HG02798 (cell line): ENCODE measurements at regions not wholly inside any gene's neighbourhood (a gene's known extent, or its start where the extent isn't known, plus 50 kb on each side); places are given as distances from the start of the nearest gene placed in this dataset.

ENCODE experiments used
- ATAC-seq: cut with Tn5 transposase; IDR thresholded peaks from one replicate; pipeline ENCODE4 v1.9.1; 2021; ENCODE audit warnings: mild to moderate bottlenecking; ENCODE audit not compliant: unreplicated experiment, poor library complexity

- no peak for ATAC-seq
These were observed 356.3 kb upstream of the TNRC6C start for GRCh38 chr17:77602062-77602746.

GRCh38 chr17:77602883-77603640 is 355.4 kb upstream of the TNRC6C start:
- no peak for ATAC-seq

- no peak for ATAC-seq
These were observed 354.1 kb upstream of the TNRC6C start for GRCh38 chr17:77604301-77604972.

GRCh38 chr17:77604973-77605313 is 353.6 kb upstream of the TNRC6C start:
- ATAC-seq, result no peak

- ATAC-seq, result no peak
These were observed 352.2 kb upstream of the TNRC6C start for GRCh38 chr17:77606146-77606864.

- no peak for ATAC-seq
These were observed 351.7 kb upstream of the TNRC6C start for GRCh38 chr17:77606865-77607210.

- no peak for ATAC-seq
These were observed 350.9 kb upstream of the TNRC6C start for GRCh38 chr17:77607606-77608005.

GRCh38 chr17:77608431-77608830 is 350.1 kb upstream of the TNRC6C start:
- ATAC-seq, result no peak

- no peak for ATAC-seq
These were observed 348.7 kb upstream of the TNRC6C start for GRCh38 chr17:77609553-77610517.

- ATAC-seq, result no peak
These were observed 348.0 kb upstream of the TNRC6C start for GRCh38 chr17:77610518-77610893.

- ATAC-seq, result no peak
These were observed 347.5 kb upstream of the TNRC6C start for GRCh38 chr17:77610972-77611521.

GRCh38 chr17:77611791-77612502 is 346.6 kb upstream of the TNRC6C start:
- ATAC-seq, result no peak

GRCh38 chr17:77613218-77613617 is 345.3 kb upstream of the TNRC6C start:
- ATAC-seq, result no peak

- no peak for ATAC-seq
These were observed 344.9 kb upstream of the TNRC6C start for GRCh38 chr17:77613627-77614026.

GRCh38 chr17:77615703-77616253 is 342.7 kb upstream of the TNRC6C start:
- ATAC-seq, result no peak

- ATAC-seq, result no peak
These were observed 342.2 kb upstream of the TNRC6C start for GRCh38 chr17:77616254-77616731.

GRCh38 chr17:77617516-77617915 is 341.0 kb upstream of the TNRC6C start:
- no peak for ATAC-seq

- ATAC-seq, result no peak
These were observed 340.3 kb upstream of the TNRC6C start for GRCh38 chr17:77618173-77618572.

- no peak for ATAC-seq
These were observed 339.8 kb upstream of the TNRC6C start for GRCh38 chr17:77618731-77619130.
